ENCODE measurements at regions not wholly inside any gene's neighbourhood (a gene's known extent, or its start where the extent isn't known, plus 50 kb on each side); places are given as distances from the start of the nearest gene placed in this dataset.

DNA sequence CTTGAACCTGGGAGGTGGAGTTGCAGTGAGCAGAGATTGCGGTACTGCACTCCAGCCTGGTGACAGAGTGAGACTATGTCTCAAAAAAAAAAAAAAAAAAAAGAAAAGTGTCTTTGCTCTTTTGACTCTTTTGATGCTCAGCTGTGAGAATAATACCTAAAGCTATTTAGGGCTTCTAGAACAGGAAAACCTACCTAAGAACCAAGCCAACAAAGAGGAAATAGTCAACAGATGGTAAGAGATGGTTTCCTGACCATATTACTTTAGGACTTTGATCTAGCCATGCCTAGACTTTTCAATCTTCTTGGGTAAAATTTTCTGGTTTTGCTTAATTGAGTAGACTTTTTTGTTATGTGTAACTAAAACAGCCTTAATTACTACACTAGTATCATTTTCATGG is 508.1 kb downstream of the EPHA7 start:
- TF ChIP-seq, protein P1, sequence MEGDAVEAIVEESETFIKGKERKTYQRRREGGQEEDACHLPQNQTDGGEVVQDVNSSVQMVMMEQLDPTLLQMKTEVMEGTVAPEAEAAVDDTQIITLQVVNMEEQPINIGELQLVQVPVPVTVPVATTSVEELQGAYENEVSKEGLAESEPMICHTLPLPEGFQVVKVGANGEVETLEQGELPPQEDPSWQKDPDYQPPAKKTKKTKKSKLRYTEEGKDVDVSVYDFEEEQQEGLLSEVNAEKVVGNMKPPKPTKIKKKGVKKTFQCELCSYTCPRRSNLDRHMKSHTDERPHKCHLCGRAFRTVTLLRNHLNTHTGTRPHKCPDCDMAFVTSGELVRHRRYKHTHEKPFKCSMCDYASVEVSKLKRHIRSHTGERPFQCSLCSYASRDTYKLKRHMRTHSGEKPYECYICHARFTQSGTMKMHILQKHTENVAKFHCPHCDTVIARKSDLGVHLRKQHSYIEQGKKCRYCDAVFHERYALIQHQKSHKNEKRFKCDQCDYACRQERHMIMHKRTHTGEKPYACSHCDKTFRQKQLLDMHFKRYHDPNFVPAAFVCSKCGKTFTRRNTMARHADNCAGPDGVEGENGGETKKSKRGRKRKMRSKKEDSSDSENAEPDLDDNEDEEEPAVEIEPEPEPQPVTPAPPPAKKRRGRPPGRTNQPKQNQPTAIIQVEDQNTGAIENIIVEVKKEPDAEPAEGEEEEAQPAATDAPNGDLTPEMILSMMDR (conservative IDR thresholded peaks at IDR 0.05; ENCODE audit: low read depth) = no peak
- DNase-seq (ENCODE audit: low spot score) = no peak
- POLR2A ChIA-PET (ENCODE audit: low non-redundant PET) = no interaction called here
- no peak overlapping the region for H3K27ac ChIP-seq
- CTCF ChIA-PET = interaction anchor here (0.5 to 0.8 kb wide), 2 partner anchors 122 to 206 kb away, joined by 3 read pairs; no protein-coding TSS in a partner anchor

DNA sequence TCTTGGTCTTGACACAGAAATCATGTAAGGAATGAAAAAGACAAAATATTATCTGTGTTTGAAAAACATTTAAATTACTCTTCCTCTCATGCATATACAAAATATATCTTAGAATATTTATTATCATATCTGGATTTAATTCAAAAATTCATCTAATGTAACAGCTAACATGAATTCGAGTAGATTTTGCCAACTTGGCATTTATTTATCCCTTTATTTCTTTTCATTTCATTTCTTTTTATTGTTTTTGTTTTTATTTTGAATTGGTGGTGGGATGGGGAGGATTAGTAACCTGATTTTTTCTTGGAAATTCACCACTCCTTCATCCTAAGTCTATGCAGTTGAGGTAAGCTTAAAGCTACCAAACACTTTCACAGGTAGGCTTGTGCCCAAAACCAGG is 508.7 kb downstream of the EPHA7 start:
- DNase-seq (ENCODE audit: low spot score) = no peak
- ChIA-PET CTCF (no interaction called here), POLR2A (ENCODE audit: low non-redundant PET) (no interaction called here)
- TF ChIP-seq, protein P1 (conservative IDR thresholded peaks at IDR 0.05; ENCODE audit: low read depth) = no peak
- no peak overlapping the region for H3K27ac ChIP-seq

DNA sequence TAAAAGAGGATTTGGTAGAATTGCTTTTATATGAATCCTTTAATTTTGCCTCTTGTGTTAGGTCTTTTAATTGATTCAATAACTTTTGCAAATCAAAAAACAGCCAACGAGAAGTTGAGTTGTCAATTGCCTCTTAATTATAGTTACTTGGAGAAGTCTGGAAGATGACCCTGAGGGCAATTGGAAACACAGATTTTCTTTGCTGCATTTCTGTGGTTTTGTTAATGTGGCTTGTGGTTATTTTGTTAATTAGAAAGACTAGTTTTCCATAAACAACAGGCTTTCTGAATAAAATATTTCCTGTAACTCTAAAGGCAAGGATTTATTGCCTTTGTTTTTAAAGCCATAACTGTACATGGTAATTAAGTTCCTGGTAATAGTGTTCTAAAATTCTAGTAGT is 513.0 kb downstream of the EPHA7 start:
- TF ChIP-seq, protein P1 (conservative IDR thresholded peaks at IDR 0.05; ENCODE audit: low read depth) = no peak
- no peak overlapping the region for H3K27ac ChIP-seq
- ChIA-PET CTCF (no interaction called here), POLR2A (ENCODE audit: low non-redundant PET) (no interaction called here)
- no peak for DNase-seq (ENCODE audit: low spot score)

DNA sequence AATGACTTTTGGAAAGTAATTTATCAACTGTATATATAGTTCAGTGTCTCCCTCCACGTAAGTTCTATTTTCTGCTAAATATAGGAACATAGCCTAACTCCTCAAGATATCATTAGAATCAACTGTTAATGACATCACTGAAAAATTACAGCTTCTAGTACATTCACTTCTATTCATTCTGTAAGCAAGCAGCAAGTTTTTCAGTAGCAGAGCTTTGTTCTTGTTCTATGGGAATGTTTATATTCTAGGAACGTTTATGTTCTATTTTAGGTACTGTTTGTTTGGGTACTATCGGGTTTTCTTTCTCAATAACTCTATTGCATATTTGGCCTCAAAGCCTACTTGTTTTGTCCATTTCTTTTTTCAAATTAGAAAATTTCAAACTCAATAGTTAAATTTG is 525.6 kb downstream of the EPHA7 start:
- POLR2A ChIA-PET (ENCODE audit: low non-redundant PET) = no interaction called here
- H3K27ac ChIP-seq = no peak overlapping the region
- CTCF ChIA-PET = no interaction called here
- no peak for DNase-seq (ENCODE audit: low spot score)
- TF ChIP-seq, protein P1 (conservative IDR thresholded peaks at IDR 0.05; ENCODE audit: low read depth) = no peak

DNA sequence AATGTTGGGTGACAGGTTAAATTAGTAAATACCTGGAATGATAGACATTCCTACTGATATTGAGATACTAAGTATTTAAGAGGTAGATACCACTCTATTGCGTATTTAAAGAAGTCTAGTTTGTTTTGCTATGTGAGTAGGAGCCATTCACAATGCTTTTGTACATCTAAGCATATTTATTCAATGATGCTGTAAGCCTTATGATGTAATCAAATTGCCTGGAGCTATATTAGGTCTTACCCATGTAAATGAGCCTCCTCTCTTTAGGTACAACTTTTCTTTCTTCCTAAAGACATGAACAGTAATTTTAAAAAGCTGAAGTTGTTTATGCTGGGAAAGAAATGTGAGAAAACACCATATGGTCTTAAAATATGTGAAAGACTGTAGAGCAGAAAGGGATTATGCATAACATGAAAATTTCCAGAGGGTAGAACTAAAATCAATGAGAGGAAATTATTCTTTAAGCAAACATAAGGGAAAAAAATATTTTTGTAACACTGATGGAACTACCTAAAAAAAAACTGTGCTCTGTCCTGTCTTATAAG is 526.7 kb downstream of the EPHA7 start:
- H3K27ac ChIP-seq = no peak overlapping the region
- CTCF ChIA-PET = no interaction called here
- DNase-seq (ENCODE audit: low spot score) = peak; percentile 1
- TF ChIP-seq, protein P1 (conservative IDR thresholded peaks at IDR 0.05; ENCODE audit: low read depth) = no peak
- POLR2A ChIA-PET (ENCODE audit: low non-redundant PET) = no interaction called here

DNA sequence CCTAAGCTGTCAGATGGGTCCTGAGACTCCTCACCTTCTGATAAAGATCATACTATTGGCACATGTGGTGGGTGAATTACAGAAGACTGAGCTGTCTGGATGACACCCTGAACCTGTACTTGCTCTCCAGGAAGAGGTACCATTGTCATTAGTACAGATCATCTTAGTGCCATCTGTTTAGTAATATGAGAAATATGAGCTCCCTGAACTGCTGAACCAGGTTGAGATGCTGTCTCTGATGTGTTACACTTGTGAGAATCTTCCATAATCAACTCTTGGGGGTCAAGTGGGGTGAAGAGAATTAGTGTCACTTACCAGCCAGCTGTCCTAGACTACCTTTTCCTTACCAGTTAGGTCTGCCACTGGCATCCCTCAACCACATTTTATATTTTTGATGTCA is 531.0 kb downstream of the EPHA7 start:
- H3K27ac ChIP-seq = no peak overlapping the region
- ChIA-PET POLR2A (ENCODE audit: low non-redundant PET) (no interaction called here), CTCF (no interaction called here)
- TF ChIP-seq, protein P1 (conservative IDR thresholded peaks at IDR 0.05; ENCODE audit: low read depth) = no peak
- no peak for DNase-seq (ENCODE audit: low spot score)

DNA sequence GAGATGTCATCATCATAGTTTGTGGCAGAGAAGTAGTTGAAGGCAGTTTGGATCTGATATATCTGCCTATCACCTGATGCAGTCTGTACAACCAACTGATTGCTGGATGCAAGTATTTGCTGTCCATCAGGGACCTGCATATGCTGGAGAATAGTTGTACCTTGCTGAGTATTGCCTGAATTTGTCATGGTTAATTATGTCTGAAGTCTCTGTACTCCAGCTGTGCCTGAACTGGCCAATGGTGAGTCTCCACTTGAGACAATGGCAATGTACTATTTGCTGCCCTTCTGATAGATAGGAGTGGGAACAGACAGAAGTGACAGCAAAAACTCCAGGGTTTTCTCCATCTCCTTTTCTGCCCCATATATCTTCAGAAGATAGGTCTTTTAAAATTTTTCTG is 531.5 kb downstream of the EPHA7 start:
- TF ChIP-seq, protein P1 (conservative IDR thresholded peaks at IDR 0.05; ENCODE audit: low read depth) = no peak
- H3K27ac ChIP-seq = no peak overlapping the region
- POLR2A ChIA-PET (ENCODE audit: low non-redundant PET) = no interaction called here
- CTCF ChIA-PET = no interaction called here
- no peak for DNase-seq (ENCODE audit: low spot score)
